ENCODE measurements at regions not wholly inside any gene's neighbourhood (a gene's known extent, or its start where the extent isn't known, plus 50 kb on each side); places are given as distances from the start of the nearest gene placed in this dataset.

- no peak overlapping the region for H3K4me2 ChIP-seq
- H3K9me2 ChIP-seq, result no peaks in the 10 kb centered on the region
- no peaks in the 10 kb centered on the region for H4K20me1 ChIP-seq (ENCODE audit: insufficient read depth)
- H3K9ac ChIP-seq, result no peak overlapping the region
- H3K36me3 ChIP-seq (replicated peaks in 1 of 2; ENCODE audit: control insufficient read depth in 1 of 2, insufficient read depth in 2 of 2, low read length in 1 of 2), result no peaks in the 10 kb centered on the region
- no peak overlapping the region for H2AFZ ChIP-seq (ENCODE audit: low read depth)
- H3F3A ChIP-seq (replicated peaks; ENCODE audit: insufficient read depth), result no peaks in the 10 kb centered on the region
- no peaks in the 10 kb centered on the region for H3K9me3 ChIP-seq
- 9% methylated on average over 4 of the region's 4 CpGs for WGBS (ENCODE audit: low lambda C conversion rate)
- TF ChIP-seq RCOR1 (IDR thresholded peaks at IDR 0.05; ENCODE audit: low read length) (no peak), PBX3 (IDR thresholded peaks at IDR 0.05) (no peak), YY1 (IDR thresholded peaks at IDR 0.05; ENCODE audit: low read depth) (no peak), RAD21 (IDR thresholded peaks at IDR 0.05; ENCODE audit: low read length) (no peak), GABPA (IDR thresholded peaks at IDR 0.05; ENCODE audit: low read depth) (no peak), TAF1 (IDR thresholded peaks at IDR 0.05; ENCODE audit: borderline replicate concordance, low read depth, low read length) (no peak), SIN3A (IDR thresholded peaks at IDR 0.05; ENCODE audit: borderline replicate concordance, low read depth, low read length) (no peak), CTCF (IDR thresholded peaks at IDR 0.05) (no peak), TCF12 (IDR thresholded peaks at IDR 0.05) (no peak), RXRA (IDR thresholded peaks at IDR 0.05; ENCODE audit: borderline replicate concordance, low read depth) (no peak), GATA2 (CRISPR knock-in tag; IDR thresholded peaks at IDR 0.05) (no peak), EZH2phosphoT487 (IDR thresholded peaks at IDR 0.05; ENCODE audit: borderline replicate concordance, low read depth) (no peak), CHD2 (IDR thresholded peaks at IDR 0.05; ENCODE audit: low read length, partially characterized antibody) (no peak), FOSL2 (IDR thresholded peaks at IDR 0.05; ENCODE audit: borderline replicate concordance, low read depth) (no peak), ELF1 (IDR thresholded peaks at IDR 0.05) (no peak), USF2 (IDR thresholded peaks at IDR 0.05; ENCODE audit: borderline replicate concordance, low read depth, low read length) (no peak)
- ChIA-PET CTCF (no interaction called here), POLR2A (no interaction called here)
- H3K4me1 ChIP-seq (ENCODE audit: control insufficient read depth in 1 of 2, insufficient read depth in 2 of 2, low read depth in 1 of 2, low read length in 1 of 2), result no peaks in the 10 kb centered on the region
- no peaks in the 10 kb centered on the region for H3K79me2 ChIP-seq (ENCODE audit: insufficient read depth)
- no peak for DNase-seq
- H3K27me3 ChIP-seq (ENCODE audit: insufficient read depth), result peaks cover 4% of the 10 kb centered on the region; the same call in 1 of the 2 replicates
- H3K27ac ChIP-seq (ENCODE audit: low read depth in 2 of 2, low read length in 1 of 2), result no peak overlapping the region
- H3K4me3 ChIP-seq (ENCODE audit: low read depth in 2 of 2, low read length in 1 of 2), result no peak overlapping the region
Measured at GRCh38 chr1:147095691-147096090, 76.6 kb downstream of the PRKAB2 start.

GRCh38 chr1:147091801-147092200, 80.5 kb downstream of the PRKAB2 start:
- no peaks in the 10 kb centered on the region for H3K36me3 ChIP-seq (replicated peaks in 1 of 2; ENCODE audit: control insufficient read depth in 1 of 2, insufficient read depth in 2 of 2, low read length in 1 of 2)
- H3K9me2 ChIP-seq, result no peaks in the 10 kb centered on the region
- H3K27ac ChIP-seq (ENCODE audit: low read depth in 2 of 2, low read length in 1 of 2), result no peak overlapping the region
- ChIA-PET POLR2A (no interaction called here), CTCF (no interaction called here)
- no peaks in the 10 kb centered on the region for H4K20me1 ChIP-seq (ENCODE audit: insufficient read depth)
- peaks cover 4% of the 10 kb centered on the region; the same call in 1 of the 2 replicates for H3K27me3 ChIP-seq (ENCODE audit: insufficient read depth)
- DNase-seq, result no peak
- H3K4me2 ChIP-seq, result no peak overlapping the region
- no peaks in the 10 kb centered on the region for H3K4me1 ChIP-seq (ENCODE audit: control insufficient read depth in 1 of 2, insufficient read depth in 2 of 2, low read depth in 1 of 2, low read length in 1 of 2)
- H3K9ac ChIP-seq, result no peak overlapping the region
- H2AFZ ChIP-seq (ENCODE audit: low read depth), result no peak overlapping the region
- H3K79me2 ChIP-seq (ENCODE audit: insufficient read depth), result no peaks in the 10 kb centered on the region
- H3F3A ChIP-seq (replicated peaks; ENCODE audit: insufficient read depth), result no peaks in the 10 kb centered on the region
- H3K9me3 ChIP-seq, result no peaks in the 10 kb centered on the region
- TF ChIP-seq TEAD4 (IDR thresholded peaks at IDR 0.05; ENCODE audit: borderline replicate concordance, insufficient read depth) (no peak), MAX (IDR thresholded peaks at IDR 0.05; ENCODE audit: low read depth) (no peak), ELF1 (IDR thresholded peaks at IDR 0.05) (no peak), IRF3 (IDR thresholded peaks at IDR 0.05; ENCODE audit: low read depth, low read length) (no peak)
- no peak overlapping the region for H3K4me3 ChIP-seq (ENCODE audit: low read depth in 2 of 2, low read length in 1 of 2)
- 14% methylated on average over 2 of the region's 2 CpGs for WGBS (ENCODE audit: low lambda C conversion rate)

Measured in SK-N-SH (cell line).